Fibroblast of villous mesenchyme (primary cell): ENCODE measurements at regions not wholly inside any gene's neighbourhood (a gene's known extent, or its start where the extent isn't known, plus 50 kb on each side); places are given as distances from the start of the nearest gene placed in this dataset.
"Not testable (repeated sequence)": the region's sequence is repeated elsewhere in the genome, so short reads cannot be mapped to it uniquely, and the experiment has no call there.

ENCODE experiments used
- DNase-seq: peaks from one replicate; pipeline ENCODE4 v3.0.0-alpha.2; 2010; ENCODE audit warnings: low read depth
- H3K4me3 ChIP-seq: 2 replicates; pipeline ENCODE4 v1.5.1; 2011; ENCODE audit warnings: low read depth, mild to moderate bottlenecking, low read length
- CTCF ChIP-seq: IDR thresholded peaks from 2 replicates; pipeline ENCODE4 v1.5.1; 2012; ENCODE audit warnings: low read depth, mild to moderate bottlenecking, low read length; ENCODE audit not compliant: insufficient read depth

GRCh38 chr14:22243971-22244581 is 344.9 kb downstream of the DAD1 start:
- DNase-seq, result no peak
- no peak overlapping the region for H3K4me3 ChIP-seq
- no peak for TF ChIP-seq CTCF

- DNase-seq, H3K4me3 ChIP-seq: not testable (repeated sequence)
Observed at GRCh38 chr14:22238320-22238719, 350.7 kb downstream of the DAD1 start.

GRCh38 chr14:22233377-22233776 is 355.6 kb downstream of the DAD1 start:
- H3K4me3 ChIP-seq, result no peak overlapping the region
- DNase-seq, result no peak
- TF ChIP-seq CTCF, result no peak

- DNase-seq, result no peak
- TF ChIP-seq CTCF, result no peak
Observed at GRCh38 chr14:22232933-22233332, 356.1 kb downstream of the DAD1 start.

GRCh38 chr14:22232486-22232885 is 356.5 kb downstream of the DAD1 start:
- no peak overlapping the region for H3K4me3 ChIP-seq
- DNase-seq, result no peak
- no peak for TF ChIP-seq CTCF

More at GRCh38 chr14:22232933-22233332, 356.1 kb downstream of the DAD1 start:
- no peak overlapping the region for H3K4me3 ChIP-seq

GRCh38 chr14:22231018-22231417 is 358.0 kb downstream of the DAD1 start:
- no peak overlapping the region for H3K4me3 ChIP-seq
- no peak for DNase-seq
- no peak for TF ChIP-seq CTCF

GRCh38 chr14:22230517-22230916 is 358.5 kb downstream of the DAD1 start:
- H3K4me3 ChIP-seq, result no peak overlapping the region
- no peak for DNase-seq
- no peak for TF ChIP-seq CTCF
